ENCODE measurements at regions not wholly inside any gene's neighbourhood (a gene's known extent, or its start where the extent isn't known, plus 50 kb on each side); places are given as distances from the start of the nearest gene placed in this dataset.

DNA sequence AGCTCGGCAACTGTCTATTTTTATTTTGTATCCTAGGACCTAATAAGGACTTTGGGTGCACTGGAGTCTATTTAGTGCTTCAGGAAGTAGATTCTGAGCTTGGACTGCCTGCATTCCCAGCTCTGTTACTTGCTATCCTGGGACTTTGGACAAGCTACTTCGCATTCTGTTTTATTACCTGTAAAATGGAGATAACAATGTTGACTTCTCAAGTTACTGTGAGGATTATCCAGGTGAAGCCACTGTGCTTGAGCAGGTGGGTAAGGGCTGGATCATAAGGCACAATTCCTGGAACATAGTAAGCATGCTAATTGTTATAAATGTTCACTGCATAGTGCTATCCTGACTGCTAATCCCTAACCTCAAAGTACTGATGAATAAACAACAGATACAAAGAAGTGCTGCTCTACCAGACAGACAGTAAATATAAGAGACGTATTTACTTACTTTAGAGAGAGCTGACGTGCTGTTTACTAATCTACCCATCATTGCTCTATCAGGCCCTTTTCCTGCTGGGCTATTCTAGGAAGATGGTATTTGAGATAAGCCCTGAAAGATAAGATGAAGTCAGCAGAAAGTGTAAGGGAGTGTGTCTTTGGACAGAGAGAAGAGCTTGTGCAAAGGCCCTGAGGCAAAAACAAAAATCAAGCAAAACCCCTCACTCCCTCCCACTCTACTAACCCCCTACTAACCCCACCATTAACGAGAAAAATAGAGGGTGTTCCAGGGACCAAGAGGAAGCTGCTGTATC lies 50.8 kb upstream of the FLT1 start:
- no peak for DNase-seq (ENCODE audit: low read depth in 3 of 3)

All from stimulated activated CD4-positive, alpha-beta T cell treated with anti-CD3 and anti-CD28 coated beads, TNF-alpha, amount 100 ng/mL, for 24 hours (primary cell).